ENCODE measurements at regions not wholly inside any gene's neighbourhood (a gene's known extent, or its start where the extent isn't known, plus 50 kb on each side); places are given as distances from the start of the nearest gene placed in this dataset.

- TF ChIP-seq CTCF (IDR thresholded peaks at IDR 0.05) (no peak), POLR2A (IDR thresholded peaks at IDR 0.05) (no peak)
Observed at GRCh38 chr4:170854097-170854496, 764.3 kb upstream of the AADAT start.

Data from esophagus squamous epithelium (tissue), 4 donors.